A204.1 (cell line): ENCODE measurements at regions not wholly inside any gene's neighbourhood (a gene's known extent, or its start where the extent isn't known, plus 50 kb on each side); places are given as distances from the start of the nearest gene placed in this dataset.

Experiments used
- FAIRE-seq: peaks from 2 replicates; lab custom pipeline; 2012; peaks lifted over from hg19 to GRCh38; lab: Jason Lieb, UNC

- no peak for FAIRE-seq
Measured at GRCh38 chr1:30044656-30045144, 678.7 kb downstream of the MATN1 start.

DNA sequence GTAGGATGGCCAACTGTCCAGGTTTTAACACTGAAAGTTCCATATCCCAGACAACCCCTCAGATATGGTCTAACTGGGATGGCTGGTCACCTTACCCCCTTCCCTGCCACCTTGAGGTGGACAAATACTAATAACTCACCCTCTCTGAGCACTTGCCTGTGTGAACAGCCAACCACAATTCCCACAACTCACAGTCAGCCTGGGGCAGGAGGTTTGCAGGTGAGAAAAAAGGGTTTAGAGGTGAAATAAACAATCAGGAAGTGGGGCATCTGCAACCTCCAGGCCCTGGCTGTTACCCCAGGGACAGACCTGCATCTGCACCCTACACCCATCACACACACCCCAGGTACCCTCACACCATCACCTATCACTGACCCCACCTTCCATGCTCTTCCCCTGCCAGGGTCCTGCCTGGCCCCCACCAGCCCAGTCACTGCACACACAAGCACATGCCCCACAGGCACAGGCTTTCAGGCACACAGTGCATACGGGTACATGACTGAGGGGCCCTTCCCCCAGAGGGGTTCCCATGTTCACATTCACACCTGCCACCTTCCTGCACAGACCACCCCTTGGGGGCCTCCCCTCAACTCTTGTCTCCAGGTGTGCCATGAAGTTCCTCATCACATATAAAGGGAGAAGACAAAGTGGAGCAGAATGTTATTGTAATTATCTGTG is 679.5 kb downstream of the MATN1 start:
- no peak for FAIRE-seq

DNA sequence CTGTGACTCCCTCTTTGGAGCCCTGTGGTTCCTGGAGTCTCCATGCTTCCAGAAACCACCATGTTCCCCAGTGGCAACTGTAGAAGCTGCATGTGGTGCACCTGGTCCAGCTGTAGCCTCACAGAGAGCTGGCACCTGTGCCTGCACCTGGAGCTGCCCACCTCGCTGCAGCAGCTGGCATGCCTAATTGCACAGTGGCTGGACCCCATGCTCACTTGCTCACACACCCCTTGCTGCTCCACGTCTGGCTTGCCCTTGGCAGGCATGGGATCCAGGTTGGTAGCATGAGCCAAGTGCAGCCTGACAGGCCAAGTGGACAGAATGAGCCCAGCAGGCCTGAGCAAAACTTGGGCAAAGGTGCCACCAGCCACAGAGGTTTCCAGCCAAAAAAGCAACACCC is 680.1 kb downstream of the MATN1 start:
- FAIRE-seq: no peak

DNA sequence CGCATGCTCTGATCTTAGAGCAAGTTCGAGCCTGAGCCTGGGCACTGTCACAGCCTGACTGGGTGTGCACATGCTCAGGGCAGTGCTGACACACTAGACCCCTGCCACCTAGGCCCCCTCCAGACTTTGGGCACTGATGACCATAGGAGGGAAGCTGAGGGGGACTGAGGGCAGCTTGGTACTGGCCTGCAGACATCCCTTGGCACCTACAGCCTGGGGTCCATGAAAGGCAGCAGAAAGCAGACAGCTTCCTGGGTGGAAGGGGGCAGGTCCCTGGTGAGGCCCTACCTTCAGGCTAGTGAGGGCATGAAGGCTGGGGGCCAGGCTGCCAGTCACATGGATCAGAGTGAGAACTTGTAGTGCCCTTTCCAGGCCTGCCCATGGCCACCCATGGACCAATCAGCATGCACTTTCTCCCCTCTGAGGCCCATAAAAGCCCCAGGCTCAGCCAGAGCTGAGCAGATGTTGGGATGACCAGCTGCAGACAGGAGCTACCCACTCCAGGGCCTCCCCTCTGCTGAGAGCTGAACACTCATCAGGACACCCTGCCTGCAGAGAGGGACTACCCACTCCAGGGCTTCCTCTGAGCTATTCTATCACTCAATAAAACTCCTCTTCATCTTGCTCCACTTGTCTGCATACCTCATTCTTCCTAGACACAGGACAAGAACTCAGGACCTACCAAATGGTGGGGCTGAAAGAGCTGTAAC is 680.8 kb downstream of the MATN1 start:
- no peak for FAIRE-seq

GRCh38 chr1:30041741-30042437 is 681.5 kb downstream of the MATN1 start:
- no peak for FAIRE-seq

DNA sequence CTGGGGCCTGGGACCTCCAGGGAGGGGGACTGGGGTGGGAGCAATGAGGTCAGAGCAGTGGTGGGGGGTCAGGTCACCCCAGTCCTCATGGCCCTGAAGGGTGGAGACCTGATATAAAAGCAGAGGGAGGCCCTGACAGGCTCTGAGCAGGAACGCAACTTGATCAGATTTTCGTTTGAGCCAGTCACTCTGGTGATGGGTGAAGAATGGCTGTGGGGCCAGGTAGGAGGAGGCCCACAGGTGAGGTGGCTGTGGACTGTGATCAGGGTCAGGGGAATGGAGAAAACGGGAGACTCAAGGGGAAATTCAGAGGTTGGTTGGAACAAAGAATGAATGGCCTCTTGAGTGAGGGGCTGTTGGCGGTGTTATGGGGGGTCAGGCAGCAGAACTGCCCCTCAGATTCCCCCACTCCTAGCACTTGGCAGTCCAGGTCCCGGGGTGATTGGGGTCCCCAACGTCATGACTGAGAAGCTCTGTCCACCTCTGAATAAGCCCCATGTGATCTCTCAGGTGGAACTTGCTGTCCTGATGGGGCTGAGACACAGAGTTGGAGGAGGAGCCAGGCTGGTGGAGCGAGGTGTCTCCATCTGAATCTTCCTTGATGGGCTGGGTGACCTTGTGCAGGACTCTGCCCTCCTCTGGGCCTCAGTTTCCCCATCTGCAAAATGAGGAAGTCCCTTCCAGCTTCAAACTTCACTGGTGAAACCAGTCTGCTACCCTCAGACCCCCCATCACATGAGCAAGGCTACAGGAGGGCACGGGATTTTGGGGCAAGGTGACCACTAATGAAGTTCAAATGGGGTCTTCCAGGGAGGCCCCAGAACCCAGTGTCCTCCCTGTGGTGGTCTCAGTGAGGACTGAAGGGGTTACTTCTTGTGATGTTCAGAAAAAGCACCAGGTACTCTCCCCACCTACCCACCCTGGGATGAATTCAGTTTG is 683.0 kb downstream of the MATN1 start:
- FAIRE-seq: no peak

DNA sequence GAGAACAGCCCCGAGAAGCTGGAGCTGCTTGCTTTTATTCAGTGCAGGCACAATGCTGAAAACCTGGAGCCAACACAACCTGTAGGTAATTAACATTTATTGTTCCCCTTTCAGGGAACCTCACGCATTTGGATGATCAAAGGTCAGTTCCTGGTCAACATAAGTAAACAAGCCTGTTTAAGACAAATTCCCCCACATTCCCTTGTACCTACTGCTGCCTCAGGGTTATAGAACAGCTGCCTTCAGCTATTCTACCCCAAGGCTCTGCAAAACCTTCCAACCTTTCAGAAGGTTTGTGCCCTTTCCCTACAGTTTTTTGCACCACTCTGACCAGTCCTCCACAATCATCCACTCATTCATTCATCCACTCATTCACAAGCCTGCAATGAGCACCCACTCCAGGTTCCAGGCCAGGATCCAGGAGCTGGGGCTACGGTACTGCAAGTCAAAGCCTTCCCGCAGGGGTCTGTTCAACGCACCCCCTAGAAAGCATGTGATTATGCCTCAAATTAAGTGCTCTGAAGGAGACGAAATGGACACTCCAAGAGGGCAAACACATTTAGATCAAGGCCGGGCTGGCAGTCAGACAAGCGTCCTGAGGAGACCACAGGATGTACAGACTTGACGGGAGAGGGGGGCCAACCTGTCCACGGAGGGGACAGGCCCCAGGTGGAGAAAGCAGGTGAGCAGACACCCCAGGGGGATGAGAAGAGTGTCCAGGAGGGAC is 683.9 kb downstream of the MATN1 start:
- no peak for FAIRE-seq

- FAIRE-seq: no peak
Measured at GRCh38 chr1:30038134-30039025, 685.0 kb downstream of the MATN1 start.

DNA sequence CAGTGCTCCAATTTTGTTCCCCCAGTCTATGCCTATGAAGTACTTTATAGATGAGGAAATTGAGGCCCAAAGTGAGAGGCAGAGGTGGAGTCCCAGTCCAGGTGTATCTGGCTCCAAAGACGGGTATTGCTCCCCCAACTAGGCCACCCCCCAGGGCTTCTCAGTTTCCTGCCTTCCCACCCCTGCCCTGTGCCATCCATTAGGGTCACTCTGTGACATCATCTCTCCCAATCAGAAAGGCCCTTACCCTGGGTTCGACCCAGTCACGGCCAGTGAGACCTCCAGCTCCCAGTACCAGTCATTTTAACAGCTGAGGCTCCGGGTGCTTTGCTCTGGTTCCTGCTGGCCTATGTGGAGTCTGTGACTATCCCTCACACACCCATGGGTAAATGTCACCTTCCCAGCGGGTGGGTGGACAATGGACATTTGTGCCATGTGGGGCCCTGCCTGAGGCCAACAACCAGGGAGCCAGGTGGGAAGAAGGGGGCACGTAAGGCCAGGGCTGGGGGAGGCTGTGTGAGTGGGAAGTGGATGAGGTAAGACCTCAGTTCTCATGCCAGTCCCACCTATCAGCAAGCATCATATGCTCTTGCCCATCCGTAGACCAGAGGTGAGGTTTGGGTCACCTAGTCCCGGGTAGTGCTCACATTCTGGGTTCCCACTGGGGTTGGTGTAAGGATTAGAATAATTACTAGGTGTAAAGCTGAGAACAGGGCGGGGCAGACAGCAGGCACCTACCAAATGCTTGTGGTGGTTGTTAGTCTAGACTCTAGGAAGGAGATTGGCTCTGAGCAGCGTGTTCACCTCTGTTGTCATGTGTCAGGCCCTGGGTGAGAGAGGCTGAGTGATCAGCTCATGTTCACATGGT is 685.9 kb downstream of the MATN1 start:
- no peak for FAIRE-seq

DNA sequence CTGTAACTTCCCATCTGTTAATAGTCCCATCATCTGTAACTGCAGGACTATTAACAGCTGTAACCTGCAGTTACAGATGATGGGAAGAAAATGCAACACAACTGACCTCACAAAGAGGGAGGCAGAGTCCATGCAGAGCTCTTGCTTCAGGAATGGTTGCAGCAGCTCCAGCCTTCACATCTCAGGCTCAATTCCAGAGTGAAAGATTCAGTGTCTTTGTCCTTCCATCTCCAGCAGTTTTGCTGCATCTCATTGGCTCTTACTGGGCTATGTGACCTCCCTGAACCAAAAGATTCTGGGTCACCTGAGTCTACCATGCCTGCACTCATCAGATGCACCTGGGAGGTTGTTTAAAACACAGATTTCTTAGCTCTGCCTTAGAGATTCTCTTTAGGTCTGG is 686.7 kb downstream of the MATN1 start:
- FAIRE-seq: no peak

- no peak for FAIRE-seq
Measured at GRCh38 chr1:30036229-30036547, 687.2 kb downstream of the MATN1 start.

DNA sequence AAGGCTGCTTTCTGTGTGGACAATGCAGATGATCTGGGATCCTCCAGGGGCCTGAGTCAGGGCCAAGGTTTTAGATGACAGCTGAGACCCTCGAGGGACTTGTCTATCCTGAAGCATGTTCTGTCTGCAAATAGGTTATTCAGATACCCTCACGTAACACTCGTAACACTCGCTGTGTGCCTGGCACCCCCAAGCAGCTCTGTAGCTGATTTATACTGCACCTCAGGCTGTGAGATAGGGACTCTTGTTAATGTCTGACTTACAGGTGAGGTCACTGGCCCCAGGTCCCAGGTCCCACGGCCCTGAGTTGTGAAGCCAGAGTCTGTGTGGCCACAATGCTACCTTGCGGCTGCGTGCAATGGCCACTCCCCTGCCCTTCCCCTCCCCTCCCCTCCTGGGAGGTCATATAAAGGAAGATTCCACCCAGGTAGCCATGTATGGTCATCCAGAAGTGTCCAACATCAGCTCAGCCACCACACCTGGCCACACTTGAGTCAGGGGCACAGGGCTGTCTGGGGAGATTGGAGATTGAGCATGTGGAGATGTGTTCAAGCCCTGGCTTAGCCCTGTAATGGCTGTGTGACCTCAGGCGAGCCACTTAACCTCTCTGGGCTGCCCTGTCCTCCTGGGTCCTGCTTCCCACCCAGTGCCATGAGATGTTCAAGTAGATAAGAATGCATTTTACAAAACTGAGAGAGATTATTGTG is 687.7 kb downstream of the MATN1 start:
- no peak for FAIRE-seq

- no peak for FAIRE-seq
Measured at GRCh38 chr1:30034627-30035521, 688.5 kb downstream of the MATN1 start.

GRCh38 chr1:30034105-30034626 is 689.2 kb downstream of the MATN1 start:
- no peak for FAIRE-seq

DNA sequence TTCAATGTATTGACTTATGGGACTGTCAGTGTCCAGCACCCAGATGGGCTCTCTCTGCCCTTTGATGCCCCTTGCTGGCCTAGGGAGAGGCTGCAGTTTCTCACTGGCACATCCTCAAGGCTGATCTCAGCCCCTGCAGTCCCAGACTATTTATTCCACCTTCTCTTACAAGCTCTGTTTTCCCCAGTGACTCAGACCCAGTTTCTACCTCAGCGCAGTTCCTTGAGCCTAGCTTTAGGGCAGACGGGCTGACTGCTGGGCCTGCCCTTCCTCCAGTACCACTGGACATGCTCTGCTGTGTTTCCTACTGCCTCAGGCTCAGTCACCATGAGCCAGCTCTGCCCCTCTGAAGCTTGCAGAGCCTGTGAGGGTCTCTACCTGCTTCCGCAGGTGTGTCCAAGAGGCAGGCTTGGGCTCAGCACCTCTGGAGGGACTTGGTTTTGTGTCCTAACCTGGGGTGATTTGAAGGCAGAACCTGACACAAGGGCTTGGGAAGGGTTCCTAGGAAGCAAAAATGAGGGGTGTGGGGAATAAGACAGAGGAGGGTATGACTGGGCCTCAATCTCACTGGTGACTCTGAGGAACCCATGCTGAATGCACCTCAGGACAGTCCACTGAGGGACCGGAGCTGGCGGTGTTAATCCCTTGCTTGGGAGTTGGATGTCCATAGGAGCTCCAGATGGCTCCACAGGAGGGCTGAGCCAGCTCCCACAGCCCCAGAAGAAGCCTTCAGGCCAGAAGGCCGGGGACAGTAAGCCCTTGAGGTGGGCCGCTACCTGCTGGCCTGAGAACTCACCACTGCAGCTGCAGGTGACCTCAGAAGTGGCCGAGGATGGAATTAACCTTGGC is 689.9 kb downstream of the MATN1 start:
- no peak for FAIRE-seq

DNA sequence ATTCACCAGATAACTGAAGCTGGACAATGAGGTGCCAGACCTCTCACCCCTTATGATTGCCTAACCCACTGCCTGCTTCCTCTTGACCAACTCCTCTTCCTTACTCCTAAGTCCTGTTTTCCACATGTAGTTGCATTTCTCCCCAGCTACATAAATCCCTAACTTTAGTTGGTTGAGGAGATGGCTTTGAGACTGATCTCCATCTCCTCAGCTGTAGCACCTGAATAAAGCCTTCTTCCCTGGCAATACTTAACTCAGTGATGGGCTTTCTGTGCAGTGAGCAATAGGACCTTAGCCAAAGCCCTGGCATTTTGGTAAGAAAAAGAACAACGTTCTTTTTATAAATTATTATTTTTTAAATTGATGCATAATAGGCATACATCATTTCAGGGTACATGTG is 691.1 kb downstream of the MATN1 start:
- FAIRE-seq: no peak

DNA sequence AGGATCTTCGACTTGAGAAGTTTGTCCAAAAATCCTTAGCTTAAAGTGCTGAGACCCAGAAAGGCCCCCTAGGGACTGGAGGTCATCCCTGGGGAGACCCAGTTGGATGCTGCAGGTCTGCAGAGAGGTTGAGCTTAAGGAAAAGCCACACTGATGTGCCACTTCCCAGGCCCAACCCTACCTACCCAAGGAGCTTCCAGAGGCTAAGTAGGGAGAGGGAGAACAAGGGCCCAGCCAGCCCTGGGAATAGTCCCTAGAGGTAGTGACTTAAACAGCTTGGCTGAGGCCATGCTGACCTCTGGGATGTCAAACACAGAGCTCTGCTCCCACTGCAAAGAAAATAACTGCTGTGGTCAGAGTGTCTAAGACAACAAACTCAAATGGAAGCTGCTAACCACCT is 693.7 kb downstream of the MATN1 start:
- no peak for FAIRE-seq
